ENCODE measurements at regions not wholly inside any gene's neighbourhood (a gene's known extent, or its start where the extent isn't known, plus 50 kb on each side); places are given as distances from the start of the nearest gene placed in this dataset.

DNA sequence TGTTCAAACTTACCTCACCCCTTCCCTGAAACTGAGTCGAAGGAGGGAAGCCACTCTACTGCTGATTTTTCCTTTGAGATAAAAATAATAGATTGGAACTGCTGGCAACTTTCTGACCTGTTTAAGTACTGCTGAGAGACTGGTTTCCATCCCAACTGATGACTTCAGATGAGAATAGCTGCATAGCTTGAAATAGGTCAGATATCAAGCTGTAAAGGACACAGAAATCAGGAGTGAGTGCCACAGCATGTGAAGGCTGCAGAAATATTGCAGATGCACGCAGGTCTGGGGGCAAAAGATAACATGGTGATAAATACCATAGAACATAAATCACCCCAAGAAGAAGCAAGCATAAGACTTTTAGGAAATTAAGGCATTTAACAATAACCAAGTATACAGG lies 923.2 kb downstream of the SH3BGRL start:
- Histone ChIP-seq H3K23me2 (ENCODE audit: insufficient read length, low read depth, low read length, poor library complexity, severe bottlenecking) (no peaks in the 10 kb centered on the region), H3K27me3 (ENCODE audit: insufficient read depth, low read length) (no peaks in the 10 kb centered on the region), H3K4me2 (ENCODE audit: insufficient read depth, insufficient read length, low read length) (no peak overlapping the region), H3K23ac (ENCODE audit: insufficient read length, low read depth, low read length) (no peak overlapping the region), H2BK15ac (ENCODE audit: low read depth, low read length) (no peak overlapping the region), H3K4me1 (ENCODE audit: insufficient read depth, low read length) (no peaks in the 10 kb centered on the region), H2BK20ac (ENCODE audit: low read depth, low read length, poor library complexity, severe bottlenecking) (no peak overlapping the region), H3K14ac (ENCODE audit: insufficient read depth, low read length) (no peak overlapping the region), H2BK5ac (ENCODE audit: insufficient read length, low read length) (no peak overlapping the region), H4K8ac (replicated peaks; ENCODE audit: insufficient read length, low read depth, low read length) (no peak overlapping the region), H4K5ac (ENCODE audit: insufficient read length, low read depth, low read length) (no peak overlapping the region), H3K79me2 (ENCODE audit: insufficient read depth, low read length) (no peaks in the 10 kb centered on the region), H2AK5ac (ENCODE audit: insufficient read length, low read length) (no peak overlapping the region), H3K9me3 (ENCODE audit: control insufficient read depth, low read depth, low read length) (peaks cover 18% of the 10 kb centered on the region), H2BK120ac (ENCODE audit: low read depth, low read length, poor library complexity, severe bottlenecking) (no peak overlapping the region), H4K91ac (ENCODE audit: insufficient read length, low read depth, low read length) (no peak overlapping the region), H3K18ac (ENCODE audit: insufficient read length, low read depth, low read length) (no peak overlapping the region), H3K56ac (ENCODE audit: insufficient read length, low read depth, low read length) (no peak overlapping the region), H3K9ac (ENCODE audit: extremely low read depth, insufficient read length, low read length) (no peak overlapping the region), H3T11ph (ENCODE audit: low read length) (no peak overlapping the region), H2AFZ (ENCODE audit: low read length) (no peak overlapping the region), H4K20me1 (ENCODE audit: control insufficient read depth, insufficient read depth, insufficient read length) (no peaks in the 10 kb centered on the region), H3K4ac (ENCODE audit: low read depth, low read length) (no peak overlapping the region), H2BK12ac (ENCODE audit: insufficient read length, low read depth, low read length) (no peak overlapping the region), H3K79me1 (ENCODE audit: insufficient read depth, low read depth, low read length, poor library complexity, severe bottlenecking) (no peaks in the 10 kb centered on the region), H3K27ac (ENCODE audit: insufficient read length, low read depth, low read length) (no peak overlapping the region)
- no peak for DNase-seq
- WGBS (ENCODE audit: extremely low coverage, insufficient read length, low lambda C conversion rate) = no CpG with 5 or more reads among the region's 2 CpGs
- Mint-ChIP-seq H3K4me3 (no peak overlapping the region), H3K9me3 (peaks cover 59 to 82% of the 10 kb centered on the region in 2 experiments), H3K4me1 (no peaks in the 10 kb centered on the region), H3K36me3 (ENCODE audit: insufficient read depth in 1 of 3, low read depth in 3 of 3) (peaks cover 0 to 6% (median 0%) of the 10 kb centered on the region in 3 experiments; a peak in 3 of 7 replicates), H3K27me3 (ENCODE audit: low read depth) (no peaks in the 10 kb centered on the region; the same call in 1 of the 2 replicates), H3K27ac (no peak overlapping the region)
- TF ChIP-seq, protein P1, sequence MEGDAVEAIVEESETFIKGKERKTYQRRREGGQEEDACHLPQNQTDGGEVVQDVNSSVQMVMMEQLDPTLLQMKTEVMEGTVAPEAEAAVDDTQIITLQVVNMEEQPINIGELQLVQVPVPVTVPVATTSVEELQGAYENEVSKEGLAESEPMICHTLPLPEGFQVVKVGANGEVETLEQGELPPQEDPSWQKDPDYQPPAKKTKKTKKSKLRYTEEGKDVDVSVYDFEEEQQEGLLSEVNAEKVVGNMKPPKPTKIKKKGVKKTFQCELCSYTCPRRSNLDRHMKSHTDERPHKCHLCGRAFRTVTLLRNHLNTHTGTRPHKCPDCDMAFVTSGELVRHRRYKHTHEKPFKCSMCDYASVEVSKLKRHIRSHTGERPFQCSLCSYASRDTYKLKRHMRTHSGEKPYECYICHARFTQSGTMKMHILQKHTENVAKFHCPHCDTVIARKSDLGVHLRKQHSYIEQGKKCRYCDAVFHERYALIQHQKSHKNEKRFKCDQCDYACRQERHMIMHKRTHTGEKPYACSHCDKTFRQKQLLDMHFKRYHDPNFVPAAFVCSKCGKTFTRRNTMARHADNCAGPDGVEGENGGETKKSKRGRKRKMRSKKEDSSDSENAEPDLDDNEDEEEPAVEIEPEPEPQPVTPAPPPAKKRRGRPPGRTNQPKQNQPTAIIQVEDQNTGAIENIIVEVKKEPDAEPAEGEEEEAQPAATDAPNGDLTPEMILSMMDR (conservative IDR thresholded peaks at IDR 0.05) = no peak

Measured in H9 (cell line).